ENCODE measurements at regions not wholly inside any gene's neighbourhood (a gene's known extent, or its start where the extent isn't known, plus 50 kb on each side); places are given as distances from the start of the nearest gene placed in this dataset.

GRCh38 chr1:60487565-60488345 is 414.2 kb upstream of the C1orf87 start:
- TF ChIP-seq GABPA (IDR thresholded peaks at IDR 0.05; ENCODE audit: low read depth) (no peak), CTCF (IDR thresholded peaks at IDR 0.05; ENCODE audit: insufficient read depth, low read length) (no peak), POLR2AphosphoS5 (IDR thresholded peaks at IDR 0.05; ENCODE audit: low read depth) (no peak)

All from HL-60 (cell line).